Keratinocyte (primary cell): ENCODE measurements at regions not wholly inside any gene's neighbourhood (a gene's known extent, or its start where the extent isn't known, plus 50 kb on each side); places are given as distances from the start of the nearest gene placed in this dataset.
A peak's percentile ranks its signal among the peaks of the same experiment; 100 is the strongest.
"Not testable (repeated sequence)": the region's sequence is repeated elsewhere in the genome, so short reads cannot be mapped to it uniquely, and the experiment has no call there.

Experiments
- DNase-seq: peaks from one replicate; pipeline ENCODE4 v3.0.0-alpha.2; 2011; ENCODE audit warnings: low read depth, missing footprints, low spot score
- FAIRE-seq: peaks from 2 replicates; lab custom pipeline; 2011; peaks lifted over from hg19 to GRCh38; lab: Jason Lieb, UNC
- H2AFZ ChIP-seq: 2 replicates; pipeline ENCODE4 v1.6.0; 2012; ENCODE audit warnings: low read length, control low read depth, inconsistent platforms; ENCODE audit not compliant: control insufficient read depth
- H3K27ac ChIP-seq: 2 replicates; pipeline ENCODE4 v1.5.1; 2011; ENCODE audit warnings: low read length; ENCODE audit not compliant: control insufficient read depth, insufficient read depth
- H3K27me3 ChIP-seq: 3 replicates; pipeline ENCODE4 v1.6.0; 2011; ENCODE audit warnings: low read length; ENCODE audit not compliant: control insufficient read depth, insufficient read depth; ENCODE audit errors: extremely low read depth
- H3K36me3 ChIP-seq, 2 experiments: 2 replicates in 1 of 2; 3 replicates in 1 of 2; pipeline ENCODE4 v1.5.1; 2011; ENCODE audit warnings: low read length in 2 of 2, mild to moderate bottlenecking in 1 of 2; ENCODE audit not compliant: control insufficient read depth in 2 of 2, insufficient read depth in 2 of 2; ENCODE audit errors: extremely low read depth in 1 of 2
- H3K4me1 ChIP-seq: 3 replicates; pipeline ENCODE4 v1.5.1; 2011; ENCODE audit warnings: low read length; ENCODE audit not compliant: control insufficient read depth, insufficient read depth; ENCODE audit errors: extremely low read depth
- H3K4me2 ChIP-seq: 3 replicates; pipeline ENCODE4 v1.6.0; 2011; ENCODE audit warnings: low read depth, low read length; ENCODE audit not compliant: control insufficient read depth, insufficient read depth; ENCODE audit errors: extremely low read depth
- H3K4me3 ChIP-seq, 3 experiments: fragments of 200-600 bp in 1 of 3; sonication (generic) in 1 of 3; 2 replicates in 2 of 3; 3 replicates in 1 of 3; pipeline ENCODE4 v1.5.1; 2011 to 2016; ENCODE audit warnings: low read length in 3 of 3, mild to moderate bottlenecking in 3 of 3, control low read depth in 2 of 3, inconsistent platforms in 1 of 3, low read depth in 1 of 3, mixed read lengths in 1 of 3, mixed run types in 1 of 3, moderate library complexity in 1 of 3; ENCODE audit not compliant: control insufficient read depth in 2 of 3, insufficient read depth in 2 of 3; ENCODE audit errors: extremely low read depth in 1 of 3
- H3K79me2 ChIP-seq: 2 replicates; pipeline ENCODE4 v1.6.0; 2012; ENCODE audit warnings: low read length; ENCODE audit not compliant: control insufficient read depth, insufficient read depth
- H3K9ac ChIP-seq: 3 replicates; pipeline ENCODE4 v1.6.0; 2011; ENCODE audit warnings: low read length; ENCODE audit not compliant: control insufficient read depth, insufficient read depth; ENCODE audit errors: extremely low read depth
- H3K9me1 ChIP-seq: 3 replicates; pipeline ENCODE4 v1.6.0; 2011; ENCODE audit warnings: low read length; ENCODE audit not compliant: control insufficient read depth, insufficient read depth; ENCODE audit errors: extremely low read depth
- H3K9me3 ChIP-seq: 2 replicates; pipeline ENCODE4 v1.5.1; 2012; ENCODE audit warnings: low read depth, low read length; ENCODE audit not compliant: control insufficient read depth
- H4K20me1 ChIP-seq: 3 replicates; pipeline ENCODE4 v1.6.0; 2011; ENCODE audit warnings: low read length; ENCODE audit not compliant: control insufficient read depth, insufficient read depth; ENCODE audit errors: extremely low read depth
- CTCF ChIP-seq, 3 experiments: IDR thresholded peaks in 1 of 3; conservative IDR thresholded peaks in 1 of 3; optimal IDR thresholded peaks in 1 of 3; 2 replicates in 2 of 3; 3 replicates in 1 of 3; pipeline versions ENCODE3 to v1.5.1; 2011; ENCODE audit warnings: low read length in 3 of 3, mild to moderate bottlenecking in 3 of 3, moderate library complexity in 2 of 3, control low read depth in 1 of 3, inconsistent platforms in 1 of 3; ENCODE audit not compliant: insufficient read depth in 2 of 3; ENCODE audit errors: extremely low read depth in 1 of 3
- EZH2 ChIP-seq: IDR thresholded peaks from one replicate; pipeline ENCODE4 v1.6.1; 2012; ENCODE audit warnings: inconsistent platforms, mild to moderate bottlenecking, low read length, moderate library complexity
- dilution Hi-C: fragments of 300-500 bp; cut with MboI; formaldehyde crosslinking; loops from one replicate; pipeline ENCODE4 v1.7.0; 2020; ENCODE audit warnings: low sequenced_read_pairs; ENCODE audit not compliant: extremely low pct_ligation_motif_present

DNA sequence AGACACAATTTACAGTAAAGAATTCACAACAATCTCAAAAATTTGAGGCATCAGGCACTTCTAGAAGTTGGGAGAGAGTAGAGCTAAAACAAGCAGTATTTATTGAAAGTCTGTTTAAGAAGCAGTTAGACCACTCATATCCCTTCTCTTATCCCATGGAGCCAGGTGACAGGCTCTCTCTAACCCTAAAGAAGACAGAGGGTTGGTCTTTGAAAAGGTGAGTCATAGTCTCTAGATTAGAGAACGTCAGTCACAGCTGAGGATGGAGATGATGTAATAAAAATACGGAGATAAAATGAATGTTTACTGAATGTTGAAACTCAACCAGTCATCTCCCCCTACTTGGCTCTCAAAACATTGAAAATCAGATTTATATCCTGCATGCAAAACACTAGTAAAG is 223.8 kb downstream of the CHIC2 start:
- dilution Hi-C loops, result no loop called here
- Histone ChIP-seq H3K27me3 (no peaks in the 10 kb centered on the region), H3K79me2 (no peaks in the 10 kb centered on the region), H3K9me1 (no peaks in the 10 kb centered on the region), H3K9me3 (no peaks in the 10 kb centered on the region), H3K36me3 (no peaks in the 10 kb centered on the region), H3K4me1 (no peaks in the 10 kb centered on the region), H3K9ac (no peak overlapping the region), H2AFZ (no peak overlapping the region), H3K4me3 (no peak overlapping the region), H3K27ac (no peak overlapping the region), H3K4me2 (no peak overlapping the region), H4K20me1 (no peaks in the 10 kb centered on the region)
- no peak for DNase-seq
- no peak for TF ChIP-seq CTCF (optimal IDR thresholded peaks at IDR 0.05 in 1 of 3, IDR thresholded peaks at IDR 0.05 in 1 of 3, conservative IDR thresholded peaks at IDR 0.05 in 1 of 3; ENCODE audit: extremely low read depth in 1 of 3, insufficient read depth in 2 of 3, low read length in 3 of 3)
- TF ChIP-seq EZH2, result no peak
- FAIRE-seq, result peak; percentile 51

DNA sequence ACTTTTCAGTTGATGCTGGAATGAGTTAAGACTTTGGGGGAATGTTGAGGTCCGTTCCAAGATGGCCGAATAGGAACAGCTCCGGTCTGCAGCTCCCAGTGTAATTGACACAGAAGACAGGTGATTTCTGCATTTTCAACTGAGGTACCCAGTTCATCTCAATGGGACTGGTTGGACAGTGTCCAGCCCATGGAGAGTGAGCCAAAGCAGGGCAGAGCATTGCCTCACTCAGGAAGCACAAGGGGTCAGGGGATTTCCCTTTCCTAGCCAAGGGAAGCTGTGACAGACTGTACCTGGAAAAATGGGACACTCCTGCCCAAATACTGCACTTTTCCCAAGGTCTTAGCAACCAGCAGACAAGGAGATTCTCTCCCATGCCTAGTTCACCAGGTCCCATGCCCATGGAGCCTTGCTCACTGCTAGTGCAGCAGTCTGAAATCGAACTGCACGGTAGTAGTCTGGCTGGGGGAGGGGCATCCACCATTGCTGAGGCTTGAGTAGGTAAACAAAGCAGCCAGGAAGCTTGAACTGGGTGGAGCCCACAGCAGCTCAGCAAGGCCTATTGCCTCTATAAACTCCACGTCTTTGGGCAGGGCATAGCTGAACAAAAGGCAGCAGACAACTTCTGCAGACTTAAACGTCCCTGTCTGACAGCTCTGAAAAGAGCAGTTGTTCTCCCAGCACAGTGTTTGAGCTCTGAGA is 231.0 kb downstream of the CHIC2 start:
- FAIRE-seq, dilution Hi-C loops, H3K27ac ChIP-seq, H4K20me1 ChIP-seq, H3K4me2 ChIP-seq, H3K9me1 ChIP-seq, H3K9ac ChIP-seq, H3K4me3 ChIP-seq, H3K9me3 ChIP-seq, H3K4me1 ChIP-seq, H3K36me3 ChIP-seq, H2AFZ ChIP-seq, DNase-seq, H3K27me3 ChIP-seq, H3K79me2 ChIP-seq: not testable (repeated sequence)

DNA sequence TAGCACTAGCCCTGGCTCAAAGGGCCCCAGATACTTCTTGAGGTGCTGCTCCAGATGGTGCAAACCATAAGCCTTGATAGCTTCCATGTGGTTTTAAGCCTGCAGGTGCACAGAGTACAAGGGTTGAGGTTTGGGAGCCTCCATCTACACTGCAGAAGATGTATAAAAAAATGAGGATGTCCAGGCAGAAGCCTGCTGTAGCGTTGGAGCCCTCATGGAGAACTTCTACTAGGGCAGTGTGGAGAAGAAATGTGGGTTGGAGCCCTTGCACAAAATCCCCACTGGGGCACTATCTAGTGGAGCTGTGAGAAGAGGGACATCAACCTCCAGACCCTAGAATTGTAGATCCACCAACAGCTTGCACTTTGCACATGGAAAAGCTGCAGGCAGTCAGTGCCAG is 231.9 kb downstream of the CHIC2 start:
- Histone ChIP-seq H3K9me3 (no peaks in the 10 kb centered on the region), H4K20me1 (no peaks in the 10 kb centered on the region), H3K36me3 (no peaks in the 10 kb centered on the region), H2AFZ (no peak overlapping the region), H3K9me1 (no peaks in the 10 kb centered on the region), H3K79me2 (no peaks in the 10 kb centered on the region), H3K9ac (no peak overlapping the region), H3K27me3 (no peaks in the 10 kb centered on the region), H3K4me1 (no peaks in the 10 kb centered on the region), H3K4me2 (no peak overlapping the region), H3K4me3 (no peak overlapping the region), H3K27ac (no peak overlapping the region)
- no peak for FAIRE-seq
- TF ChIP-seq CTCF (optimal IDR thresholded peaks at IDR 0.05 in 1 of 3, IDR thresholded peaks at IDR 0.05 in 1 of 3, conservative IDR thresholded peaks at IDR 0.05 in 1 of 3; ENCODE audit: extremely low read depth in 1 of 3, insufficient read depth in 2 of 3, low read length in 3 of 3) (no peak), EZH2 (no peak)
- DNase-seq, result no peak
- dilution Hi-C loops, result no loop called here
